ELF-1 (cell line): ENCODE measurements at regions not wholly inside any gene's neighbourhood (a gene's known extent, or its start where the extent isn't known, plus 50 kb on each side); places are given as distances from the start of the nearest gene placed in this dataset.

Experiments used
- DNase-seq: peaks from one replicate; pipeline ENCODE4 v3.0.0-alpha.2; 2016; ENCODE audit warnings: low read depth, low spot score

GRCh38 chr5:125717209-125717608, 706.0 kb upstream of the GRAMD2B start:
- DNase-seq: peak; percentile 10

DNA sequence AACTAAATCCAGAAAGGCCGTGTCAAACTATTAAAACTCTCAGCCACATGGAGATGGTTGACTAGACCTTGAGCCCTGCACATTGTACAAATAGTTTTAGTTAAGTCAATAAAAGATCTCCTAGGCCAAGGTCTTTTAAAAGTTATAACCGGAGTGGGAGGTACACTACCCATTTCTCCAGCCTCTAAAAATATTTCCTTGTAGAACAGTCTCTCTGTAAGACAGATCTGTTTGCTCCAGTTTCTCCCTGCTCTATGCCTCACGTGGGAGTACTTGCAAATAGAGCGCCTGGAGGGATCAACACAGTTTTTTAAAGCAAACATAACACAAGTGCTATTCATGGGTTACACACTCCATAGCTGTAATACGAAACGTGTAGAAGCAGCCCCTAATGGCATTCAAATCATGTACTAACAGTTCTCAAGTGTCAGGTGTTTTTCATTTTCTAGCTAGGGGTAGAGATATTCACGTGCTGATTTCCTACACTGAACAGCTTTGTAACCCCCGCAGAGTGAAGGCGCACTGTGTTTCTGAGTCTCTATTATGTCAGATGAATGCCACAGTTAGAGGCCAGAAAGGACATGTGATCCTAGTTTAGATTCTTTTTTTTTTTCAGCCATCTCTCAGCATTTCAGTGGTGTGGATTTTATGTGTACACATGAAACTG, 703.4 kb upstream of the GRAMD2B start:
- DNase-seq: no peak

DNA sequence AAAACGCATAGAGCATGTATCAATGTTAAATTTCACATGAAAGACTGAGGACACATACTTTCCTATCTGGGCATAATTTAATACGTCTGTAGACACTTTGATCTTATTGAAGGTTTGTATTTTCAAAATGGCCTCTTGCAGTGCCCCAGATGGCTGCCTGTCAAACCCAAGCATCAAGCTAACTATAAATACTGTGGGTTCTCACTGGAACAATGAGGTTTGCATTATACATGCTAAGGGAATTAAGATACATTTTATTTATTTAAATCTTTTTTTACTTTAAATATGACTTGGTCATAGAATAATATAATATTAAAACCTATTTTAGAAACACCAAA, 702.9 kb upstream of the GRAMD2B start:
- DNase-seq: no peak

DNA sequence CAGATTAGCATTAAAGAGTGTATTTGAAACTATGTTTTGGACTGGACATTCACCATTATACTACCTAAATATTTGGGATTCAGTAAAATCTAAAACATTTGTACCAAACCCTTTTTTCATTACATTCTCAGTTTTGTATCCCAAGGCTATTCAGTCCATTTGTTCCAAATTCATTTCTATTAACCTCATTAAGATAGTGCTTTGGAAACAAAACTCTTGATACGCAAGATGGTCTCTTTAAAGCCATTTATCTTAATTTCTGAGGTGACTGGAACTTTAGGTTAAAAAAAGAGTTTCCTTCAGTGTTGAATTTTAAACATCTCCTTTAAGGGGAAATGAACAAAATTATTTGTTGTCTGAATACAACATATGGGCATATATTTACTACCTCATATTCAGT, 702.5 kb upstream of the GRAMD2B start:
- DNase-seq: no peak

DNA sequence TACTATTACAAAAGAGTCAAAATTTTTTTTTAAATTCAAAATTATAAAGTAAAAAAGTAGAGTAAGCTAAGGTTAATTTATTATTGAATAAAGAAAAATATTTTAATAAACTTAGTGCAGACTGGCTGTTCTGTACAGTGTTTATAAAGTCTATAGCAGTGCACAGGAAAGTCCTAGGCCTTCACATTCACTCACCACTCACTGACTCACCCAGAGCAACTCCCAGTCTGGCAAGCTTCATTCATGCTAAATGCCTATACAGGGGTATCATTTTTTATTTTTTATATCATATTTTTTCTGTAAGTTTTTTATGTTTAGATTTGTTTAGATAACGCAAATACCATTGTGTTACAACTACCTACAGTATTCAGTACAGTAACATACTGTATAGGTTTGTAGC, 700.7 kb upstream of the GRAMD2B start:
- DNase-seq: no peak

- no peak for DNase-seq
Observed at GRCh38 chr5:125725691-125726090, 697.5 kb upstream of the GRAMD2B start.

DNA sequence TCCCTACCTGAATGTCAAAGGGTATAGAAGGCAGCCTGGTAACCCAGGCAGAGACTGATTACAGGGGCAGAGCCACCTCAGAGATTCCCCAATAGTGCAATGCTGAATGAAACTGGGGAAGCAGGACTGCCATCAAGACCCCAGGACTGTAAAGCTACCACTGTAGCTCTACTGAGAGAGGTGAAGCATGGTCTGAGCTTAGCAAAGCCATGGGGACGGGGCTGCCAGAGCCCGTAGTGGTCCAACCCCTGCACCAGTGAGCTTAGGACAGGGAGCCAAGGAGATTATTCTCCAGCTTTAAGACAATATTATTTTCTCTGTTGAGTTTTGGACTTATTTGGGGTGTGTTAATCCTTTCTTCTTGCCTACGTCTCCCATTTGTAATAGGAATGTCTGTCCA, 679.3 kb upstream of the GRAMD2B start:
- no peak for DNase-seq

DNA sequence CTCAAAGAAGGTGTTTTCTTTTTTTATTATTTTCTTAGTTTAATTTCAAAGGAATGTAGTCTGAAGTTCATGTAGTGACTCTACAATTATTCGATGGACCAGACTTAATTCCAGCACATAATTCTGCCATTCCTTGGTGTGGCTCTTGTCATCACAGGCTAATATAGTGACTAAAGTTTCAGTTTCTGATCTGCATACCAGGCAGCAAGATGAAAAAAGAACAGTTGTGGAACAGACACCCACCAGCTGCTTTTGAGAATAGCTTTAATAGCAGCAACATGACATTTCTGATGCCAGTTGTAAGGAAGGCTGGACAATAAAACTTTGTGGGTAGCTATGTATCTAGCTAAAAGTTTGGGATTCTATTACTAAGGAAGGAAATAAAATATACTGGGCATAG, 676.3 kb upstream of the GRAMD2B start:
- DNase-seq: no peak

DNA sequence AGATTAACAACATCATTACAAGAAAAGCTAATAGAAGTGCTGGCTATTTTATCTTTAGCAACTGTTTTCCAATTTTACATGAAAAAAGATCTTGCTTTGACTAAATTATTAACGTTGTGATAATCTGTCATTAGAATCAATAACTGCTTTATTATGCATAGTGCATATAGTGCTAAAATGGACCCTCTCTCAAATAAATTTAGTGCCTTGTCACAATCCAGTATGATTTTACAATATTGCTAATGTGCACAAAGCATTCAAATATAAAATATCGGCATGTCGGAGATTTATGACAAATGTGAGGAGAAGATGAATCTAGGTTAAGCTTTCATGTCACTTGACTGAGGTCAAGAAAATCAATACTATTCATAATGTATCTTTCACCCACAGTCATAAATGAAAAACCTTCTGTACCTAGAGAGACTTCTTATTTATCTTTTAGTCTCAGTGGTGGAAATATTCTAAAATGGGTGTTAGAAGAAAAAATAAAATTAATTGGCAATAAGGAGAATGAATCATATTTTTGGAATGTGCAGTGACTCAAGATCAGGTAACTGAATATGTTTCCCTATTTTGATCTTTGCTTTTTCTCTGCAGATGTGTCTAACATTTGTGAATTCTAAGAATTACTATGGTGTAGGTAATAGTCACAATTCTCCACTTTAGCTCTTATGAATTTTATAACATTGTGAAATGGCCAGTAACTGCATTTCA, 672.9 kb upstream of the GRAMD2B start:
- no peak for DNase-seq

DNA sequence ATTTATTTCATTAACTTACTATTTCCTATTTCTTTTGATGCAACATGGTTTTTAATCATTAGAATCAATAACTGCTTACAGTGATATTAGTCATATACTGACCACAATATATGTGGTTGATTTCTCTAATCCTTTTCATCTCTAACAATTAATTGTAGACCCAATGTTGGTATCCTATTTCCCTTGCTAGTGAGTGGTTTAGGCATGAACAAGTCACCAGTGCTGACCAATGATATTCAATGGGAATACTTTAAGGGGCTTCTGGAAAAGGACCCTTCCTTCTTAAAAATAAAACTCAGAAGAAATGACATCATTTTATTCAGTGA, 672.4 kb upstream of the GRAMD2B start:
- DNase-seq: no peak

DNA sequence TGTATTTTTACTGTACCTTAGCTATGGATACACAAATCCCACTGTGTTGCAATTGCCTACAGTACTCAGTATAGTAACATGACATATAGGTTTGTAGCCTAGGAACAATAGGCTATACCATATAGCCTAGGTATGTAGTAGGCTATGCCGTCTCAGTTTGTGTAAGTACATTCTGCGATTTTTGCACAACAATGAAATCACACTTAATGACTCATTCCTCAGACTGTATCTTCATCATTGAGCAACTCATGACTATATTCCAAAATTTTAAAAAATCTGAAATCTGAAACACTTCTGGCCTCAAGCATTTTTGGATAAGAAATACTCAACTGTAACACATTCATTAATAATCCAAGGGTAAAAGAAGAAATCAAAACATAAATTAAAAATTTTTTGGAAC, 666.8 kb upstream of the GRAMD2B start:
- DNase-seq: no peak

DNA sequence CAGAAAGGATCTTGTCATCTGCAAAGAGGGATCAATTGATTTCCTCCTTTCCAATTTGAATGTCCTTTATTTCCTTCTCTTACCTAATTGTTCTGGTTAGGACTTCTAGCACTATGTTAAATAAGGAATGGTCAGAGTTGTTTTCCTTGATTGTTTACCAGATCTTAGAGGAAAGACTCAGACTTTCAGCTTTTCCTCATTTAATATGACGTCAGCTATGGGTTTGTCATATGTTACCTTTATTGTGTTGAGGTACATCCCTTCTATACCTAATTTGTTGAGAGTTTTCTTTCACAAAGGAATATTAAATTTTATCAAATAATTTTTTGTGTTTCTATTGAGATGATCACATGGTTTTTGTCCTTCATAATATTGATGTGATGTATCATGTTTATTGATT, 656.5 kb upstream of the GRAMD2B start:
- no peak for DNase-seq

DNA sequence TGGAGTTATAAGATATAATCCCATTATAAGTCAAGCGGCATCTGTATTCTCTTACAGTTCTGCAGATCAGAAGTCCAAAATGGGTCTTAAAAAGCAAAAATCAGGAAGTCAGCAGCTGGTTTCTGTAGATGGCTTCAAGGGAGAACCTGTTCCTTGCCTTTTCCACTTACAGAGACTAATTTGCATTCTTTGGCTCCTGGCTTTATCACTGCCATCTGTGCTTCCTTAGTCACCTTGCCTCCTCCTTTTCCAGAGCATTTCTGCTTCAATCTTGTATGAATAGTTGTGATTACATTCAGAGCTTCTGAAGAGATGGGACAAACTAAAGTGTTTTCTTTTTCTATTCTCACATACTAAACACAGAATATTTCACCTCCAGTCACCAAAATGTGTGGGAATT, 647.3 kb upstream of the GRAMD2B start:
- peak; percentile 40 for DNase-seq

GRCh38 chr5:125776656-125777139, 646.5 kb upstream of the GRAMD2B start:
- DNase-seq: peak; percentile 69

GRCh38 chr5:125778791-125779190, 644.4 kb upstream of the GRAMD2B start:
- DNase-seq: no peak

DNA sequence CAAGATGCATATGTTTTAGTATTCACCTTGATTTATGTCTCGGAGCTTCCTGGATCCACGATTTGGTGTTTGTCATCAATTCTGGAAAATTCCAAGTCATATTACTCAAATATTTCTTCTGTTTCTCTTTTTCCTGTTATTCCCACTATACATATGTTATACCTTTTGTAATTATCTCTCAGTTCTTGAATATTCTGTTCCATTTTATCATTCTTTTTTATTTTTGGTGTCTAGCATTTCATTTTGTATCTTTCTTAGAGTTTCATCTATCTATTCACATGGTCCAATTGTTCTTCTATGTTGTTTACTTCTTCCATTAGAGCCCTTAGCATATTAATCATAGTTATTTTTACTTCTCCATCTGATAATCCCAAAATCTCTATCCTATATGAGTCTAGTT, 637.8 kb upstream of the GRAMD2B start:
- no peak for DNase-seq

- peak; percentile 6 for DNase-seq
Observed at GRCh38 chr5:125786021-125786420, 637.2 kb upstream of the GRAMD2B start.

DNA sequence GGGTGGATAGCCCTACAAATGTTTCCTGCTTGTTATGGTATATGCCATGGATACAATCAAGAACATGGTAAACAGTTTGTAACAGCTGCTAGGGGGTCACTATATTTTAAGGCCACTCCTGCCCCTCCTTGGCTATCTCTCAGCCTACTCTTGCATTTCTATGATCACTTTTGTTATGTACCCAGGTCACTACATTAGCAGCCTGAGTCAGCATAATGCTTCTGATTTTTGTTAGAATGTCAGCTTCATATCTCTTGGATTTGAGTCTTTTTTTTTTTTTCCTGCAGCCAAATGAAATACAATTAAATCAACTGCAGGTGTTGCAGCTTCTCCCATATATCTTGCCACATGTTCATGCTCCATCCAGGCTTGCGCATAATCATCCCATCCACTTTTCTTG, 629.7 kb upstream of the GRAMD2B start:
- no peak for DNase-seq

GRCh38 chr5:125794922-125795321, 628.3 kb upstream of the GRAMD2B start:
- no peak for DNase-seq

GRCh38 chr5:125798307-125798706, 624.9 kb upstream of the GRAMD2B start:
- DNase-seq: no peak

GRCh38 chr5:125812651-125813050, 610.6 kb upstream of the GRAMD2B start:
- no peak for DNase-seq

- DNase-seq: no peak
Observed at GRCh38 chr5:125813221-125813974, 609.8 kb upstream of the GRAMD2B start.

GRCh38 chr5:125814119-125814518, 609.1 kb upstream of the GRAMD2B start:
- DNase-seq: no peak
